H1 (cell line): ENCODE measurements at regions not wholly inside any gene's neighbourhood (a gene's known extent, or its start where the extent isn't known, plus 50 kb on each side); places are given as distances from the start of the nearest gene placed in this dataset.

Source experiments
- CTCF ChIA-PET: fragments of 300-600 bp; sonication (Branson Sonifier 250); formaldehyde crosslinking; loops from one replicate; lab custom pipeline; 2021; ENCODE audit not compliant: partially characterized antibody; lab: Charles Lee
- POLR2A ChIA-PET: fragments of 300-600 bp; sonication (Branson Sonifier 250); formaldehyde crosslinking; loops from one replicate; lab custom pipeline; 2021; ENCODE audit warnings: inconsistent platforms; ENCODE audit not compliant: partially characterized antibody; lab: Charles Lee
- DNase-seq, 2 experiments: peaks; one replicate each; pipeline versions ENCODE4 v3.0.0 to v3.0.0-alpha.2; 2010 to 2022; ENCODE audit warnings: low spot score in 2 of 2, low read depth in 1 of 2, mixed read lengths in 1 of 2
- FAIRE-seq: peaks from 2 replicates; lab custom pipeline; 2011; peaks lifted over from hg19 to GRCh38; lab: Jason Lieb, UNC
- H2AFZ ChIP-seq: 2 replicates; pipeline ENCODE4 v1.8.1; 2012; ENCODE audit warnings: low read length, inconsistent platforms
- H2AK5ac ChIP-seq: 2 replicates; pipeline ENCODE4 v1.6.1; 2013; ENCODE audit warnings: low read depth, low read length
- H2BK120ac ChIP-seq: replicated peaks from 2 replicates; pipeline ENCODE3; 2013; ENCODE audit warnings: low read depth, low read length, inconsistent platforms
- H2BK12ac ChIP-seq: 2 replicates; pipeline ENCODE4 v1.6.1; 2013; ENCODE audit warnings: low read depth, low read length
- H2BK15ac ChIP-seq: 2 replicates; pipeline ENCODE4 v1.6.1; 2013; ENCODE audit warnings: low read length
- H2BK20ac ChIP-seq: 2 replicates; pipeline ENCODE4 v1.6.1; 2013; ENCODE audit warnings: low read length
- H2BK5ac ChIP-seq: 2 replicates; pipeline ENCODE4 v1.6.1; 2013; ENCODE audit warnings: low read depth, low read length
- H3K14ac ChIP-seq: 2 replicates; pipeline ENCODE4 v1.6.1; 2013; ENCODE audit warnings: inconsistent platforms; ENCODE audit not compliant: insufficient read length
- H3K18ac ChIP-seq: 2 replicates; pipeline ENCODE4 v1.6.1; 2013; ENCODE audit warnings: low read length; ENCODE audit errors: extremely low read depth
- H3K23ac ChIP-seq: 2 replicates; pipeline ENCODE4 v1.6.1; 2013; ENCODE audit warnings: inconsistent platforms; ENCODE audit not compliant: insufficient read length
- H3K23me2 ChIP-seq: 2 replicates; pipeline ENCODE4 v1.6.1; 2013; ENCODE audit warnings: low read depth, low read length
- H3K27ac ChIP-seq: 2 replicates; pipeline ENCODE4 v1.6.1; 2011; ENCODE audit warnings: low read depth, low read length, inconsistent platforms
- H3K27me3 ChIP-seq, 4 experiments: replicated peaks in 1 of 4; 1 replicate in 1 of 4; 2 replicates in 3 of 4; pipeline versions ENCODE4 v1.6.1 to v1.8.1; 2011 to 2013; ENCODE audit warnings: low read length in 3 of 4, mild to moderate bottlenecking in 3 of 4, inconsistent platforms in 2 of 4, mixed read lengths in 2 of 4, moderate library complexity in 1 of 4; ENCODE audit not compliant: control insufficient read depth in 3 of 4, insufficient read depth in 3 of 4; ENCODE audit errors: extremely low read depth in 1 of 4
- H3K36me3 ChIP-seq, 4 experiments: 2 replicates each; pipeline versions ENCODE4 v1.6.1 to v1.8.1; 2011 to 2013; ENCODE audit warnings: mild to moderate bottlenecking in 4 of 4, low read length in 3 of 4, moderate library complexity in 2 of 4, control low read depth in 1 of 4, inconsistent platforms in 1 of 4; ENCODE audit not compliant: insufficient read depth in 4 of 4, control insufficient read depth in 2 of 4
- H3K4ac ChIP-seq: replicated peaks from 2 replicates; pipeline ENCODE3; 2013; ENCODE audit warnings: low read length, low read depth, mixed read lengths, inconsistent platforms; ENCODE audit not compliant: insufficient read length
- H3K4me1 ChIP-seq, 4 experiments: replicated peaks in 1 of 4; 1 replicate in 1 of 4; 2 replicates in 3 of 4; pipeline versions ENCODE4 v1.6.1 to v1.8.1; 2011 to 2013; ENCODE audit warnings: low read length in 3 of 4, inconsistent platforms in 2 of 4, mixed read lengths in 1 of 4; ENCODE audit not compliant: insufficient read depth in 4 of 4, control insufficient read depth in 3 of 4
- H3K4me2 ChIP-seq, 2 experiments: 2 replicates each; pipeline versions ENCODE4 v1.6.1 to v1.8.1; 2011 to 2013; ENCODE audit warnings: low read depth in 2 of 2, low read length in 2 of 2, control low read depth in 1 of 2, inconsistent platforms in 1 of 2, mild to moderate bottlenecking in 1 of 2; ENCODE audit not compliant: insufficient read depth in 1 of 2
- H3K4me3 ChIP-seq, 4 experiments: fragments of 200-600, 300-600 bp in 1 of 4; sonication (generic), shearing (Covaris generic), sonication (Bioruptor Twin) in 1 of 4; 2 replicates each; pipeline versions ENCODE4 v1.5.1 to v1.8.1; 2011 to 2016; ENCODE audit warnings: low read length in 4 of 4, low read depth in 3 of 4, control low read depth in 2 of 4, inconsistent platforms in 2 of 4, mild to moderate bottlenecking in 2 of 4, mixed read lengths in 1 of 4, moderate library complexity in 1 of 4; ENCODE audit not compliant: insufficient read depth in 2 of 4; ENCODE audit errors: extremely low read depth in 1 of 4
- H3K56ac ChIP-seq: replicated peaks from 2 replicates; pipeline ENCODE3; 2013; ENCODE audit warnings: low read depth, mild to moderate bottlenecking, mixed read lengths, low read length, inconsistent platforms; ENCODE audit not compliant: insufficient read length
- H3K79me1 ChIP-seq: 2 replicates; pipeline ENCODE4 v1.6.1; 2013; ENCODE audit warnings: low read depth, low read length, control low read depth
- H3K79me2 ChIP-seq, 2 experiments: 2 replicates each; pipeline versions ENCODE4 v1.6.1 to v1.8.1; 2012 to 2013; ENCODE audit warnings: low read length in 2 of 2, mild to moderate bottlenecking in 2 of 2, inconsistent platforms in 1 of 2; ENCODE audit not compliant: insufficient read depth in 2 of 2, control insufficient read depth in 1 of 2
- H3K9ac ChIP-seq, 4 experiments: replicated peaks in 1 of 4; 1 replicate in 1 of 4; 2 replicates in 3 of 4; pipeline versions ENCODE4 v1.6.1 to v1.8.1; 2011 to 2013; ENCODE audit warnings: low read depth in 3 of 4, low read length in 3 of 4, control low read depth in 2 of 4, mild to moderate bottlenecking in 2 of 4, moderate library complexity in 2 of 4, inconsistent platforms in 1 of 4; ENCODE audit errors: extremely low read depth in 1 of 4
- H3K9me3 ChIP-seq, 2 experiments: 2 replicates each; pipeline versions ENCODE4 v1.6.1 to v1.8.1; 2012 to 2013; ENCODE audit warnings: mild to moderate bottlenecking in 2 of 2, moderate library complexity in 2 of 2, control low read depth in 1 of 2, inconsistent platforms in 1 of 2, low read depth in 1 of 2, low read length in 1 of 2, mixed read lengths in 1 of 2; ENCODE audit not compliant: insufficient read depth in 2 of 2
- H4K20me1 ChIP-seq, 2 experiments: replicated peaks in 1 of 2; 2 replicates each; pipeline versions ENCODE3 to v1.8.1; 2011 to 2013; ENCODE audit warnings: inconsistent platforms in 2 of 2, low read length in 2 of 2, mild to moderate bottlenecking in 1 of 2; ENCODE audit not compliant: insufficient read depth in 2 of 2, control insufficient read depth in 1 of 2
- H4K5ac ChIP-seq: 2 replicates; pipeline ENCODE4 v1.6.1; 2013; ENCODE audit warnings: low read length, low read depth, mixed read lengths, inconsistent platforms; ENCODE audit not compliant: insufficient read length
- H4K8ac ChIP-seq: 2 replicates; pipeline ENCODE4 v1.8.0; 2013; ENCODE audit warnings: mild to moderate bottlenecking, moderate library complexity, low read length, inconsistent platforms; ENCODE audit not compliant: insufficient read depth; ENCODE audit errors: extremely low read depth
- H4K91ac ChIP-seq: replicated peaks from 2 replicates; pipeline ENCODE3; 2013; ENCODE audit warnings: low read length, mixed read lengths, inconsistent platforms; ENCODE audit not compliant: insufficient read length
- CBX5 ChIP-seq: fragments of 300-800, 300-1000 bp; sonication (generic); IDR thresholded peaks from 2 replicates; pipeline ENCODE4 v1.7.1; 2016; ENCODE audit warnings: antibody characterized with exemption, low read length, low read depth
- CEBPB ChIP-seq: IDR thresholded peaks from 2 replicates; pipeline ENCODE4 v1.6.1; 2012; ENCODE audit warnings: low read depth, low read length
- POU5F1 ChIP-seq: IDR thresholded peaks from 2 replicates; pipeline ENCODE4 v1.6.1; 2011; ENCODE audit warnings: low read depth, mild to moderate bottlenecking, low read length, moderate library complexity
- TAF1 ChIP-seq: IDR thresholded peaks from 2 replicates; pipeline ENCODE4 v1.6.1; 2011; ENCODE audit warnings: mild to moderate bottlenecking, low read depth, low read length
- WGBS, 2 experiments: shearing (Covaris generic) in 1 of 2; methylation state at CpG; one replicate each; pipeline versions ENCODE4 v1.1.6 to v1.1.7; 2013 to 2015; ENCODE audit warnings: low lambda C conversion rate in 2 of 2, mixed read lengths in 2 of 2, inconsistent platforms in 1 of 2, low coverage in 1 of 2, missing lambda C conversion rate in 1 of 2; ENCODE audit not compliant: insufficient replicate concordance in 2 of 2, insufficient coverage in 1 of 2, insufficient read length in 1 of 2; ENCODE audit errors: extremely low coverage in 1 of 2, missing lambda C conversion rate in 1 of 2; 5-methylcytosine and 5-hydroxymethylcytosine counted together

- Histone ChIP-seq H3K4ac (no peak overlapping the region), H3K27ac (no peak overlapping the region), H3K4me3 (no peak overlapping the region), H3K9ac (no peak overlapping the region), H2BK5ac (no peak overlapping the region), H4K5ac (no peak overlapping the region), H2AFZ (no peak overlapping the region), H2AK5ac (no peak overlapping the region), H3K36me3 (no peaks in the 10 kb centered on the region), H3K79me1 (no peaks in the 10 kb centered on the region), H3K4me1 (no peaks in the 10 kb centered on the region; a peak in 1 of 7 replicates), H3K9me3 (no peaks in the 10 kb centered on the region), H2BK12ac (no peak overlapping the region), H3K18ac (no peak overlapping the region), H3K14ac (no peak overlapping the region), H3K23ac (no peak overlapping the region), H3K79me2 (no peaks in the 10 kb centered on the region), H3K4me2 (no peak overlapping the region), H4K8ac (no peak overlapping the region), H2BK20ac (no peak overlapping the region), H4K91ac (no peak overlapping the region), H3K27me3 (no peaks in the 10 kb centered on the region; a peak in 1 of 7 replicates), H2BK15ac (no peak overlapping the region), H2BK120ac (no peak overlapping the region), H4K20me1 (no peaks in the 10 kb centered on the region), H3K56ac (no peak overlapping the region), H3K23me2 (peaks cover 2% of the 10 kb centered on the region; the same call in 1 of the 2 replicates)
- ChIA-PET CTCF (interaction anchor here (1.1 to 2.2 kb wide), 3 partner anchors 14 to 473 kb away, joined by 3 to 8 read pairs (median 6); no protein-coding TSS in a partner anchor), POLR2A (no interaction called here)
- FAIRE-seq = no peak
- WGBS, 2 experiments = 89% methylated on average over 10 of the region's 10 CpGs; no CpG with 5 or more reads in 1 of the 2 experiments
- DNase-seq = no peak
- no peak for TF ChIP-seq CBX5
- TF ChIP-seq TAF1 = no peak
- no peak for TF ChIP-seq POU5F1
- TF ChIP-seq CEBPB = no peak
These were observed 236.0 kb upstream of the ECI2 start for GRCh38 chr6:4371207-4371921.
